Fibroblast of peridontal ligament (primary cell): ENCODE measurements at regions not wholly inside any gene's neighbourhood (a gene's known extent, or its start where the extent isn't known, plus 50 kb on each side); places are given as distances from the start of the nearest gene placed in this dataset.

Source experiments
- DNase-seq: peaks from one replicate; pipeline ENCODE4 v3.0.0-alpha.2; 2010; ENCODE audit errors: extremely low read depth

DNA sequence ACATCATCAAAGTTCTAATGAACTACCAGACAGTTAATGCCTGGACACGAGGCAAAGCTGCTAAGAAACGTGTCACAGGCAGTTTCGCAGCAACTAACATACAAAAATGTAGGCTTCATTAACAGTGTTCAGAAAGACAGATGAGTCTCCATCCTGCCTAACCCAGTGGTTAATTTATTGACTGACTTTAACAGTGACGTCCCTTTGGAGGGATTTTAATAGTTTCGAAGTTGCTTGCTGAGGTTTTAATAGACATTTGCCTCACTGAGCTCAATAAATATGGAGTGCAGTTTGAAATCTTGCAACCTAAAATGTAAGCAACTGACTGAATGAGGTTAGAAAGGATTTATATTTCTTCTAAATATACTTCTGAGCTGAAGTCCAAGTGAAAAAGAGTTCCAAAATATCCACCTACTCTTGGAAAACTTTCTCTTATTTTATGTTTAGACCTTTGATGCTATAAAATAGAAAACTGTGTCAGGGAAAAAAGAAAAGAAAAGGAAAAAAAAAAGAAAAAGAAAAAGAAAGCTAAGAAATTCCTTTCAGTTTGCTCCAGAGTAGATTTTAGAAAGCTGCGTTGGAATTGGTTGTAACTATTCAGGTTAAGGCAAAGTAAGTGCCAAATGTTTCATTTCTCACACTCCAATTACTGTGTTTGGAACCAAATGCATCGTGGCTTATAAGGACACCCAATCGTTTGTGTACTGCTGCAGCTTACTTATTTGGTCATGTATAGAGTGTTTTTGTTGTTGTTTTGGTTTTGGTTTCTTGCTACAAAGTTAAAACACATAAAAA, 2016.6 kb downstream of the MAT2B start:
- DNase-seq, result peak; percentile 12

DNA sequence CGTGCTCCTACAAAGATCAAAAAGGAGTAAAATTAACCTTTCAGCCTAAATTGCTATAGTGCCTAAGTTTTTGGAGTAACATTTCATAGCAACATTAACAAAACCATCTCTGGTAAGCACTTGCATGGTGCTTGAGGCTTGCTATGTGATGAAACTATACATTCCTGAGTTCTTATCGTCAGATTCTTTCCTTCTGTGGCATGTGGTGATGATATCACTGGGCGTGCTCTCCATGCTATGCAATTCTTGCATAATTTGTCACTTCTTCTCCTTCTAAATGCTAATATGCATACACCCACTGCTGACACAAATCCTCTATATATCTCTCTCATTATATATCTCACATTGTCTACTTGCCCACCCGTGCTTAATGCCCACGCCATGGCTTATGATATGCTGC, 2019.9 kb downstream of the MAT2B start:
- peak; percentile 87 for DNase-seq

- DNase-seq, result no peak
These were observed 2020.9 kb downstream of the MAT2B start for GRCh38 chr5:165526357-165526756.

GRCh38 chr5:165527577-165527976, 2022.2 kb downstream of the MAT2B start:
- DNase-seq, result no peak

DNA sequence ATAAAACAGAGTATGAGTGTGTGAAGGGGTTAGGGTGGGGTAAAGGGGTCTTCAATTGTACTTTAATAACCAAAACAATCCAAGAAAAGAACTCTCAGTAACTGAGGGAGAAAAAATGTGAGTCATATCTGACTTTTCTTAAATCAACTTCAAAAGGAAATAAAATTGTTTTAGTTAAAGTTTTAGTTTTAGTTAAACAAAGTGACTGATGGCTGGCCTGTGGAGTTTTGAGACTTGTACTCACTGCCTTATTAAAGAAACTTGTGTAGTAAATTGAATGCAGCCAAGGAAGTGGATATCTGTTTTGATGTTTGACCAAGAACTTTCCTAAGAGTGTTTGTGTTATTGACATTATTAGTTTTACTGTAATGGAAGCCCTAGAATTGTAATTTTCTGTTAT, 2032.6 kb downstream of the MAT2B start:
- DNase-seq, result peak; percentile 15

GRCh38 chr5:165559645-165560044, 2054.2 kb downstream of the MAT2B start:
- DNase-seq, result no peak

DNA sequence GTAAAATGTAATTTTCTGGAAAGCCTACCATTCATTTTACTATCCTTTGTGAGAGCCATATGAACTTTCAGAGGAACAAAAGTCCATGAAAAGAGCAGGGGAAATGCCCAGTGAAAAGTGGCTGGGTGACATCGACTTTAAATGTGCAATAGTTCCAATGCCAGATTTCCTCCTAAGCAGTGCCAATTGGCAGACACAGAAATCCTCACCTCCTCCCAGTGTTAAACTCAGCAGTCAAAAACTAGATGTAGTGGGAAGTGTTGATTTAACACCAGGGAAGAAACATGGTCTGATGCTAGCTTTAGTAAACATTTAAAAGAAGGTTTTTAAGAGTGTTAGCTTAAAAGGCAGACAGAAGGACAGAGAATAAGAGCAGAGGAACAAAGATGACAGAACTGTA, 2055.2 kb downstream of the MAT2B start:
- no peak for DNase-seq

- no peak for DNase-seq
These were observed 2060.5 kb downstream of the MAT2B start for GRCh38 chr5:165565911-165566310.

DNA sequence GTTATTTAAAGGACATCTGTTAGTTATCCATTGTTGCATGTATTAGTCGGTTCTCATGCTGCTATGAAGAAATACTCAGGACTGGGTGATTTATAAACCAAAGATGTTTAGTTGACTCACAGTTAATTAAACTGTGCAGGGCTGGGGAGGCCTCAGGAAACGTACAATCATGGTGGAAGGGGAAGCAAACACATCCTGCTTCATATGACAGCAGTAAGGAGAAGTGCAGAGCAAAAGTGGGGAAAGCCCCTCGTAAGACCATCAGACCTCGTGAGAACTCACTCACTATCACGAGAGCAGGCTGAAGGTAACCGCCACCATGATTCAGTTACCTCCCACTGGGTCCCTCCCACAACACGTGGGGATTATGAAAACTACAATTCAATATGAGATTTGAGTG, 2064.1 kb downstream of the MAT2B start:
- no peak for DNase-seq

DNA sequence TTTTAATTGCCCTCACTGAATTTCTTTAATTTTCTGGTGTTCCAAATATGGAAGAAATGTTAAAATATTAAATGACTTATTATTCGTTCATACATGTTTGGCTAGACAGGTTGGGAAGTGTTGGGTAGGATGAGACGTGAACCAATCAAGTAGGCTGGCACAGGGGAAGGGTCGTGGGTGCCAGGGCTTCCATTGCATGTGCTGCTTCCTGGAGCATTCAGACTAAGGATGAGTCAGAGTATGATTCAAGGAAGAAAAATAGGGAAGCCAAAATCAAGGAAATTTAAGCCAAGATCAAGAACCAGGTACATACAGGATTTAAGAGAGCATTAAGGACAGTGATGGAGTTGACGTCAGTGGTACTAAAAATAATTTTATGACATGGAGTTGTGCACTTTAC, 2068.0 kb downstream of the MAT2B start:
- DNase-seq, result no peak

DNA sequence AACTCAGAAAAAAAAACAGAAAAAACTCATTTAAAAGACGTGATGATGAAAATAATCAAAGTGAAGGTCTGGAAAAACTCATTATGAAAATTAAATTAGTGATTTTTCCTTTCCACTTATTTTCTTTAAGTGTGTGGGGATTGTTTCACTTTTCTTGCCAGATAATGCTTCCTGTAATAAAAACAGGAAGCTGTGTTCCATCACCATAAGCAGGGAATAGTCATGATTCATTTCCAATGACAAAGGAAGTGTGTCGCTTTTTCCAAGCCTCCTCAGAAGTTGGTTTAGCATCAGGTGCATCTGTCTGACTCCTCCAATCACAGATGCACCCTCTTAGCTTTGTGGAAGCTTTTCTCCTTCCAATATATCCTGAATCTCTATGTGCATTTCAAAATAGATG, 2068.7 kb downstream of the MAT2B start:
- DNase-seq, result no peak

DNA sequence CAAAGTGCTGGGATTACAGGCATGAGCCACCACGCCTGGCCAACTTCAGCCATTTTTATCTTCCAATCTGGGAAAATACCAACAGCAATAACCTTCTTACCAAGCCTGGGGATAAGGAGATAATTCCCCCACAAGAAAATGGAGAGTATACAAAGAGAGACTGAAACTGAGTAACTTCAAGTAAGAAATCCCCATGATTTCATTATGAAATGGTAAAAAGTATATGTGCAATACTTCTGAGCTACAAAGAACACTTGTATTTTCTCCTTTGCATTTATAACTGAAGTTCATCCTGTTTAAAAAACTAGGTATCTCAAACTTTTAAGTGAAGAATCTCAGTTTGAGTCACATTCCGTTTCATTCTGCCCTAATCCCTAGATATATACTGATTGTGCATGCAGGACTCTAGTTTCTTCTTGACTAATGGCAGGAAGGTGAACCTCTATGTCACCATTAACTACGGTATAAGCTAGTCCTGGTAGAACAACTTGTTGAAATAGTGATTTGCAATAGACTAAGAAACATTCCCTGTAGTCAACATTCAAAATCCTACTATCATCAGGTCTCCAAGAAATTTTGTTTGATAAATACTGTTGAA, 2071.4 kb downstream of the MAT2B start:
- no peak for DNase-seq

- DNase-seq, result peak; percentile 9
These were observed 2074.5 kb downstream of the MAT2B start for GRCh38 chr5:165579911-165580310.

- no peak for DNase-seq
These were observed 2089.3 kb downstream of the MAT2B start for GRCh38 chr5:165594693-165595092.

- DNase-seq, result no peak
These were observed 2097.1 kb downstream of the MAT2B start for GRCh38 chr5:165602529-165602928.

- no peak for DNase-seq
These were observed 2101.6 kb downstream of the MAT2B start for GRCh38 chr5:165607026-165607425.

- no peak for DNase-seq
These were observed 2104.5 kb downstream of the MAT2B start for GRCh38 chr5:165609871-165610270.

- DNase-seq, result peak; percentile 80
These were observed 2111.3 kb downstream of the MAT2B start for GRCh38 chr5:165616490-165617405.

- peak; percentile 24 for DNase-seq
These were observed 2112.1 kb downstream of the MAT2B start for GRCh38 chr5:165617491-165617890.

- DNase-seq, result peak; percentile 68
These were observed 2115.0 kb downstream of the MAT2B start for GRCh38 chr5:165620394-165620793.

DNA sequence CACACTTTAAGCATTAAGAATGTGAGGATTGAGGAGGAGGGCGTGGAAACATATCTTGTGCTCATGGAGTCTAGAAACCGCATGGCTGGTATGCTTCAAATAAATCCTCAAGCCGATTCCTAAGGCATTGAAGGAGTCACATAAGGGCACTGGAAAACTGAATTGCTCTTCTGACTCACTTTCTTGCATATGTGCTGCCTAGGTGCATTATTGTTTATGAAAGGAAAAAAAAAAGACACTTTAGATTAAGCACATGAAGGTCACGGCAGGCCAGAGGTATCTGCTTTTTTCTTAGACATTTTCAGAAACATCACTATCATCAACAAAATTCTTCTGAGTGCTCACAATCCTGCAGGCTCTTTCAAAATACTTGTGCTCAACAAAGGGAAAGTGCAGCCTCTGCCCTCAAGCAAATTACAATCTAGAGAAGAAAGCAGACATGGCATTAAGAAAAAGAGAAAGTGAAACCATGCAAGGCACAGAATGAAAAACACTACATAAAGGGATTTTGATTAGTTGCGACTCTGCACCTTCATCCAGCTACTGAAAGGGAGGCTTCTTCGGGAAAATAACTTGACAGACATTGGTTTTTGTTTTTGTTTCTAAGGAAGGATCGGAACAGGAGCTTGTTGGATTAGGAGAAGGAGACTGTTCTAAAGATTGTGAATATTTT, 2117.6 kb downstream of the MAT2B start:
- DNase-seq, result peak; percentile 16
